NCI-H226 (cell line): ENCODE measurements at regions not wholly inside any gene's neighbourhood (a gene's known extent, or its start where the extent isn't known, plus 50 kb on each side); places are given as distances from the start of the nearest gene placed in this dataset.

Source experiments
- DNase-seq: peaks from one replicate; pipeline ENCODE4 v3.0.0-alpha.2; 2015

DNA sequence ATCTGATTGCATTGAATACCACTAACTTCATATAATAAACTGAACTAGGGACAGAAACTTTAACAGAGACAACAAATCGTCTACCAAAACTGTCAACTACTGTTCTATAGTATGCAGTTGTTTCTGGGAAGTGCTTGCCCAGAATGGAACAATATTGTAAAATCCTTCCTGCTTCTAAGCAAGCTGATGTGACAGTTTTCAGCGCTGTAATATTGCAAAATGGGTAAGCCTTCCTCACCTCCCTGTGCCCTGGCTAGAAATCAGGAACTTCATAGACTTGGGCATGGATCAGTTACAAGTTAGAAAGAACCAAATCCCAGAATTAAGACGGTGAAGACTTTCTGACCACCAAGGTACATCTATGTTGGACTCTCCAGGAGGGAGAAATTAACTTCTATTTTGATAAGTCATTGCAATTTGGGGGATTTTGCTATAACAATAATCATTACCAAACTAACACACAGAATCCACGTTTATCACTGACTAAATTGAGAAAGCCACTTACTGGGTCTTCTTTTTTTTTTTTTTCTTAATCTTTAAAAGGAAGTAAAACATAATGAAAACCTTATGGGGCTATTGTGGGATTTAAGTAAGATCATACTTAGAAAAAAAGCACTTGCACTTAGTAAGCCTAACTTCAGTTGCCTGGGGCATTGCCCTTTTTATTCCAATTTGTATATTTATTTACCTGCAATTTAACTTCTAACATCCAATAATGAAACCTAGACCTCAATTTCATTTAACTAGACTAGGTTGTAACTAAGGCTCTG, 261.5 kb downstream of the TRIB2 start:
- DNase-seq: no peak

DNA sequence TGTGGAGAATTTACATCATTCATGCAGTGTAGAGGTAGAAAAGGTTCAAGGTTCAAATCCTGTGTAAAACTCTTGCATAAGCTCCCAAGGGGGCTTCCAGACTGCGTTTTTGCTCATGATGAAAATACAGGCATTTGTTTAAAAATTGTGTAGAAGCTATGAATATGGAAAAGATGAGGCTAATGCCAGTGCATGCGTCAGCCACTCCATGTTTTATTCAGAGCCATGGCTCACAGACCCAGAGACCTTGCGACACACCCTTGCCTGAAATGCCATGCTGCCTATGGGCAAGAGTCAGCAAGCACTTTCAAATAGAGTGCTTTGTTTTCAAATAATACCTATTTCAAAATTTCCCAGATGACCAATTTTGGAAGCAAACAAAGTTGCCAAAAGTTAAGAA, 262.3 kb downstream of the TRIB2 start:
- DNase-seq: no peak

DNA sequence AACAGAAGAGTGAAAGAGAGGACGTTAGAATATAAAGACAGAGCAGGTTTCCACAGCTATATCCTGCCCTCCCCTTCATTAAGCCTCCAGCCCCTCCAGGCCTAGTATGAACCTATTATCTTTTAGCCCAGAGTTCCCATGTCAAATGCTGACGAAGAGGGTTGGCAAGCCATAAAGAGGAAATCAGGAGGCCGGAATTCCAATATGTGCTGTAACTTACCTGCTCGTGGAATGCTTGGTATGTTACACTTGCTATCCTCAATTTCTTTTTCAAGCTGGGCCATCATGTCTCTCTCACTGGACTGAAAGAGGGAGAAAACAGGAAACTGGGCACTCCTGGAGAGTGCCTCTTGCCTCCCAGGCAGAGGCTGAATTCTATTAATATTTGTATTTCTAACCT, 264.1 kb downstream of the TRIB2 start:
- DNase-seq: peak; percentile 65

DNA sequence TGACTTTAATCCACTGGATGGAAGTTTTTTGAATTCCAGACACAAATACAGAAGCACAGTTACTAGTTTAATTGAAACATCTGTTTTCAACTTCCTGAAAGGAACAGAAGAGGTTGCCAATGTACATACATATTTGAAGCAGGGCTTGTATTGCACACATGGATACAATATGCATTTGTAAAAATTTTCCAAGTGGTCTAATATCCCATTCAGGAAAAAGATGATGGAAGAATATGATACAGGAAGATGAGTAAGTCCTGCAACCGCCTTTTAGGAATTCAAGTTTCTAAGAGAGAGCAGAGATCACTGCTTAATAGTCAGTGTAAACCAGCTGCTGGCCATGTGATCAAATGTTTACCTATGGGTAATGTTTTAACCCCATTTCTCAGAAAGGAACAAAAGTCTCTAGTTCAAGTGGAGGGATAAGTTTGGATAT, 265.4 kb downstream of the TRIB2 start:
- DNase-seq: no peak

DNA sequence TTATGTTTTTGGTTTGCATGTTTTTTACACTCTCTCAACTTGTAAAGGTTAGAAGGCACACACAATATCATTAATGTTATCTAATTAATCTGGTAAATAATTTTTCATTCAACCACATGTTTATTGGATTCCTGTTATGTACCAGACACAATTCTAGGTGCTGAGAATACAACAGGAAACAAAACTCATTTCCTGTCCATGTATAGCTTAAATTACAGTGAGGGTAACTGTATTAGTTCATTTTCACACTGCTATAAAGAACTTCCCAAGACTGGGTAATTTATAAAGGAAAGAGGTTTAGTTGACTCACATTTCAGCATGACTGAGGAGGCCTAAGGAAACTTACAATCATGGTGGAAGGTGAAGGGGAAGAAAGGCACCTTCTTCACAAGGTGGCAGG, 270.5 kb downstream of the TRIB2 start:
- DNase-seq: no peak

DNA sequence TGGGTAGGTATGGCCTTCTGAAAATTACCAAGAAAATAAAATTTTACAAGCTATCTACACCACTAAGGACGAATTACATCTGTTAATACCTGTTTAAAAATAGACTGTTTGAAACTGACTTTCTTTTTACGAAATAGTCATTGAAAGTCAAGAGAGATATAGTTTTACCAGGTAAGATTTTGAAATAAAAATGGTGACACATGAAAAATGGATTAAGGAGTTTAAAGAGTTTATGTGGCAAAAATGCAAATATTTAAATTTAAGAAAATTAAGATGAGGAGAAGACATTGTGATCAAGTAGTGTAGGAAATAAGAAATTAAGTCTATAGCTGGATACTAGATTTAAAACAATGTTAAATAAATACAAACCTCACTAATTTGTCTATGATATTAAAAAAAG, 271.5 kb downstream of the TRIB2 start:
- no peak for DNase-seq

DNA sequence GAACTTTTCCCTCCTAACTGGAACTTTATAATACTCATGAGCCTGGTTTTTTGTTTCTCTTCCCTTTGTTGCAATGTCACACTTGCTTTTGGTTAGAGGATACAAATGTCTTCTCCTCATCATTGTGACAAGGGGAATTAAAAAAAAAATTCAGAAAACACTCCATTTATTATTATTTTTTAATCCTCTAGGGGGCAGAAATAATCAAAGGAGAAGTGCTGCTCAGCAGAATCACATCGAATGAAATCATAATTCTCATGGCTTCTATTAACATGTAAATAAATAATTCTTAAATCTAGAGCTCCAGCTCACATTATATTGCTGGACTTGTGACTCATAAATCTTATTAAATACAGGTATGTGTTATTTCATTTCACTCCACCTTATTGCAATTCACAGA, 273.8 kb downstream of the TRIB2 start:
- DNase-seq: no peak

DNA sequence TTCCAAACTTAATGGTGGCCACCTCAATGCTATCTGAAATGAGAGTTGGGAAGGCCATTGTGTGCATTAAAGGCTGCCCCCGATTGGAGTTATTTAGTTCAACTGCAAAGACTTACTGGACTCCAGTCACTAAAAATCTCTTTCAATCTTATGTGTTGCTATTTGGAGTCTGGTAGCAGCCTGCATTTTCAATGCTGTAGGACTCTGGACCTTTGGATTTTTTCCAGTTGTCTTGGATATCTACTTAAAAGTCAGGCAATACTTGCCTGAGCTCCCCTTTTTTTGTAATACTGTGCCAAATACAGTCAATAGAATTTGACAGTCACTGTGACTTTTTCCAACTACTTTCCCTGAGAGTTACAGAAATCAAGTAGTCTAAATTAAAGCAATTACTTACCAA, 281.9 kb downstream of the TRIB2 start:
- DNase-seq: no peak

DNA sequence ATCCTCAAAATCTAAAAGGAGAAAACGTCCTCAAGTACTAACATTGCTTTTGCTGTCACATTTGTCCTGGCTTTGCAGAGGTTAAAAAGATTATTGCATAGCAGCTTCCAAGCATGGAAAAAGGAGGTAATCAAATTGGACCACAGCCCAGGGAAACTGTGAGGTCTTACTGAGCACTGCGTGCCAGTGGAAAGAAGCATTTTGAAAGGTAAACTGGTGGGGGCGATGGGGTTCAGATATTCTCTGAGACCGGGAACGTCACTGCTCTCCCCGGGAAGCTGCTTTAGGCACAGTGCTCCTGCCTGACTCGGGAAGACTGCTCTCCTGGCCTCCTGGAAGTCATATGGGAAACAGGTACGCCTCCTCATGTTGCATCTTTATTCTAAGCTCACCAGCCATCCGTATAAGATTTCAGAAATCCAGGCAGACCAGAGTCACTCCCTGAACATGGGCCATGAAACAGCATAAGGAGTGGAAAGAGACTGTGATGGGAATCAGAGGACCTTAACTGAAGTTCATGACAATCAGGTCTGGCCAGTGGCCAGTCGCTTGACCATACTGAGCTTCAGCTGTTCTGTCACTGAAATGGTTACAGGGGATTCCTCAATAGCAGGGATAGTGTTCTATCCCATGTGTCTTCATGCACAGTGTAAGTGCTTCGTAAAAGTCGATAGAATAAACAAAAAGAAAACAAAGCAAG, 284.1 kb downstream of the TRIB2 start:
- no peak for DNase-seq

DNA sequence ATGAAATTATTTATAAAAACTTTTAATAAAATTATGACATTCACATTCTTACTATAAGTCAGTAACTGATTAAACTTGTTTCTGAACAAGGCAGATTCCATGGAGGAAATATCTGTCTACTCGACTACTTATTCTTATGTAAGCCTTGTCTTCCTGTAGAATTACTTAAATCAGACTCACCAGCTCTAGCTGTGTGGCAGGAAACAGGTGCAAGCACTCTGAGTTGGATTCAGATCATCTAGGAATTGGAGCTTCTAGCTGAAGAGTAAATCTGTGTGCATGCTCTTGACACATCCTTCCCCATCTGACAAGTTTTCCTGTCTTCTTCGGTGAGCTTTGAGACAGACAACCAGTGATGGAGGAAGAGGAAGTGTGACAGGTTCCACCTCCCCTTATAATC, 284.7 kb downstream of the TRIB2 start:
- no peak for DNase-seq

DNA sequence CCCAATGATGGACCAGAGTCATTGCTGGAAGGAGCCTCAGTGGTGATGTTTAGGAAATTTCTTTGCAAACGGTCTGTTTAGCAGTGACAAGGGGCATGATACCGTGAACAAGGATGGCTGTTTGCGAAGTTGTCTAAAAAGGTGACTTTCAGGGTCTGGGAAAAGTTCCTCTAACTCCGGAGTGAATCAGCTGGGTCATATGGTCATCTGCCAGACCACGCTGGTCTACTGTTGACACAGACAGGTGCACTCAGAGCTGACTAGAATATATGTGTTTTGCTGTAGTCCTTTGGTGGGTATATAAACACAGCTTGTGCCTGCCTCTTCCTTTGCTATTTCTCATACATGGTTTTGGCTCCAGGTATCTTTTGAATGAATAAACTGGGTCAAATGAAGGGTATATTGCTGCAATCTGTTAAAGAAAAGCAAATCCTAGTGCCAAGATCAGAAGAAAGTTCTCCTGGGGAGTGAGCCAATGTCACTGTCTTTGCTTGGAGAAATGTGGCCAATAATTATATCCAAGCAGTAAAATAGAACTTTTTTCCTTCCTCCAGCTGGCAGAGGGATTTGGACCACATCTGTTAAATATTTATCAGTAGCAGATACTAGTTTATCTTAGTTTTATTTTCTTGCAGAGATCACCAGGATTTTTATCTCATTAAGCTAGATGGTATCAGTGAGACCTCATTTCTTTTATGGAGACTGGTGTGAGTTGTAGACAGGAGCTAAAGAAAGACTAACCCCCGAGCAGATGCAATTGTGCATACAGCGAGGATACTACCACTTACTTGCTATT, 286.0 kb downstream of the TRIB2 start:
- DNase-seq: no peak

DNA sequence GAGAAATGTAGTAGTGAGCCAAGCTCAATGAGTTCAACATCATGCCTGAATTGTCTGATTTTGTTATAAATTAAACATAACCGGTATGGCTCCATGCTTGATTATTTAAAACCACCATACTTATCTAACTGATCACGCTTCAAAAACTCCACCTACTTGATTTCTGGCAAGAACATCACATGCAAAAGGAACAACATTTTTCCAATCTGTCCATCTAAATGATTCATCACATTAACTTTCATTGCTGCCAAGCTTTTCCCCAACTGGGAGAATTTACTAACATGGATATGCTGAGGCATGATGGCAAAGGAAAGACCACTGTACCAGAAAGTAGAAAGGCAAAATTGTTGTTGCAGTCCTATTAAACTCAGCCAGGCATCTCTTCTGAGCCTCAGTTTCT, 286.8 kb downstream of the TRIB2 start:
- DNase-seq: no peak

DNA sequence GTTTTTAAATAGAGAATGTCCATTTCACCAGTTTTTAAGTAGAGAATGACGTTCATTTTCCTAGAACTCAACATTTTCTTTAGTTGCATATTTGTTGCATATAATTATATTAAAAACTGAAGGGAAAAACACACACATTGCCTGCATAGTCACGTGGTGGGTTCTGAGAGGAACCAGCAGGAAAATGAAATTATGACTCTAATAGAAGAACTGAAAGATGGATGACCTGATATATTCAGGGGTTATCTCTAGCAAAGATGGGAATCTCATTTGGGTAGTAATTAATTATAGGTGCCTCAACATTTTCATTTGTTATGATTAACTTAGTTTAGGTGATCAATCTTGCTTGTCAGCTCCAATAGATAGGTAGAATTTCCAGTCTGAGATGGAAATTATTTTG, 288.3 kb downstream of the TRIB2 start:
- DNase-seq: no peak

DNA sequence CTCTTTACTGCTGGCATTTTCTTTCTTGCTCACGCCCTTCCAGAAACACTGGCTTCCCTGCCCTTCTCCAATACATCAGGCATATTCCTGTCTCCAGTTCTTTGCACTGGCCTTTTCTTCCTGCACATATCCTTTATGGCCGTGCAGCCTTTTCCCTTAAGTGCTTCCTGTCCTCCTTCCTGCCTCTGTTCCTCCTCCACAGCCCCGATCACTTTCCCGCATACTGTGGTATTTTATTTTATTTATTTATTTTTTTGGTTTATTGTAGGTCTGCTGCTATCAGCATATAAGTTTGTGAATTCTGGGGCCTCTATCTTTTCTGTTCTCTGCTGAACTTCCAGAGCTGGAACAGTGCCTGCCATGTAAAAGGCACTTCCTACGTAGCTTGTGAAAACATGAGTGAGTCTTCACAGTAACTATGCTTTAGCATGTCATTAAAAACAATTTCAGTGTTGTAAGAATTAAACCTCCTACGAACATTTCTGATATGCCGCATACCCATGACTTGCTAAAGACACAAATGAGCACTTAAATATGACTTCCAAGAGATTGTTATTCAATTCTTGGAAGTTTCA, 289.1 kb downstream of the TRIB2 start:
- DNase-seq: no peak

DNA sequence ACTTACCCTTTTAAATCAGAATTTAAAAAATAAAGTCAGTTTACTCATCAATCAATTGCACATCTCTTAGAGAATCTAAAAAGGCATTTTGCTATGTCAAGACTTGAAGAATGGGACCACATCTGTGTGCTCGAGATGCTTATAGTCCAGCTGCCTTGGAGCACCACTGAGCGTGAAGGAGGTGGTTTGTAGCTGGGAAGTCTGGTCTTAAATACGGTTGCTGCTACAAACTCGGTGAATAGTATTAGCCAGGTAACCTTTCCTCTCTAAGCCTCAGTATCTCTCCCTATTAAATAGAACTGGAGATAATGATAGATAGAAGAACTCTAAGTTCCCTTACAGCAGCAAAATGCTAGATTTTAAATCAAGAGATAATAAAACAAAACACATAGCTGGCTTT, 289.7 kb downstream of the TRIB2 start:
- no peak for DNase-seq

DNA sequence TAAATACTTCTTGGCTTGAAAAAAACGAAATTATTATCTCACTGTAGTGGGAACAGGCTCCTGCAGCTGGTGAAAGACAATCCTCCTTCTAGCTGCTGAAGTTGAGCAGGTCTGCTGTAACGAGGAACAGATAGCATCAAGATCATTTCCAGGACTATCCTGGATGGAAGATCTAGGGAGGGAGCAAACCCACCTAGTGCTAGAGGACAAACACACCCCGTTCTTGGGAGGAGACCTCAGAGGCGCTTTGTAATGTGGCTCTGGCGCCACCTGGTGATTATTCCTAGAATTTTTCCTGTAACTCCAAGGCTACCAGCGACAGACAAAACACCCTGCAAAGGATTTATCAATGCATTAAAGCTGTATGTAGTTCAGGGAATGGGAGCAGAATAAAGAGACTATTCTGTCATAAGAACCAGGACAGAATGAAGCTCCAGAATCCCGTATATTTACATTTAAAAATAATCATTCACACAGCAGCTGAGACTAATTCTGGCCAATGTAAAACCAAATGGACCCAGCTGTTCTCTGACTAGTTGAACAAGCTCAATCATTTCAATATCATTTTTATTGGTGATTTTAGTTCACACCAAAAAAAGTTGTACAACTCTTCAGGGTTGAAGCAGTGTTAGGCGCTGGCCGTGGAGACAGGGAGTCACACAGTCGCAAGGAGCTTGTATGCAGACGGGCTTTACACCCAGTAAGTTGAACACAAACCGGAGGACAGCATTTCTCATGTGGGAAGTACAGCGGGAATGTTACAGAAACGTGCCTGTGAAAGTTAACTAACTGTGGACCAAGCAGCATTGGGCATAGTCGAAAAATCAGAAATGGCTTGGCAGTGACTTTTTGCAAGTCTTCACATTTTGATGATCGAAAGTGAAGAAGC, 290.3 kb downstream of the TRIB2 start:
- DNase-seq: peak; percentile 13

DNA sequence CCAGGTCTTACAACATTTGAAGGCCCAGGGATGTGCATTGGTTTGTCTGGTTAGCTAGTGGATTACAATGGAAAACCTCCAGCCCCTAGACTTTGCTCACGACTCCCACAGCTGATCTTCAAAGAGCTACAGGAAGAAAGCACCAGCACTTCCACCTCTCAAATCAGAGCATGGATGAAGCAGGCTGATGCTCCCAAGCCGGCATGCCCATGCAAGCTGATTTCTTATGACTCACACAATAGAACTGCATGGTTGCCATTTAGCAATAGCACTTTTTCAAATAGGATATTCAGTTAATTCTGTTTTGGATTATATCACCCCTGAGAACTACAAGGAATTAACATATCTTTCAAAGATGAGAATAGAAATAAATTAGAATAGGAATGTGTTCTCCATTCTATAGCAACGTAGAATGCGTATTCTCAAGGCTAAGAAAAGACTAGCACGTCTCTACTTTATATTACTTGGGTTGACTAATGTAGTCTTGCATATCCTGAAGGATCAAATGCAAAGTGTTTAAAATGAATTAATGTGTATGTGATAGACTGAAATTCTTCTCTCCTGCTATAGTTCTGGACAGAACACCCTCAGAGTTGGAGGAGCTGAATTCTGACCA, 292.4 kb downstream of the TRIB2 start:
- DNase-seq: peak; percentile 29

DNA sequence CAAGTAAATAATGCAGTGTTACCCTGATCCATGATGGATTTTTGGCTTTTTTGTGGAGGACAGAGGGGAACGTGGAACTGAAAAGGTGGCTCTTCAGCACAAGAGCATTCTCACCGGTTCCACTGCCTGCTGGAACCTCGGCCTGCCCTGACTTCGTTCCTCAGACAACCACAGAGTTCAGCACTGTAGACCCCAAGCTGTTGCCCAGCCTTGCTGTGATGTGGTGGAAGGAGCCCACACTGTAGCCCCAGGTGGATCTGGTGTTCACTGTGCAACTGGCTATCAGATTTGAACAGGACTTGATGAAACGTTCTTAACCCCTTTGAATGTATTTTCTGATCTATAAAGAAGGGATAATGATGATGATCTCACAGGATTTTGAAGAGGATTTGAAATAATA, 293.5 kb downstream of the TRIB2 start:
- no peak for DNase-seq

DNA sequence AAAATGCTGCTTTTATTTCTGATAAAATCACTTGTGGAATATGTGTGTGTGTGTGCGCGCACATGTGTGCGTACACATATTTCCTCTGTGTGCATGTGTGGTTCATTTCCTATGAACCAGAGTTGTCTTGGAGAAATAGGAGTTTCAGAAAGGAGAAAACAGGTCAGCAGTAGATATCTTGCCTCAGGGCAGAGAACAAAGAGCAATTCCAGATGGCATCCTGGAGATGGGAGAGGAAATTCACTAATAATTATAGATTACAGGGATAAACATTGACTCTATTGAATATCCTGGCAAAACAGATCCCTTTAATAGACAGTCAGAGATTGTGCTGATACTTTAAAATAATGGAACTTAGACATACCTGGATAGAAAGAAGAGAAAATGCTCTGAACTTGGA, 298.0 kb downstream of the TRIB2 start:
- DNase-seq: no peak

DNA sequence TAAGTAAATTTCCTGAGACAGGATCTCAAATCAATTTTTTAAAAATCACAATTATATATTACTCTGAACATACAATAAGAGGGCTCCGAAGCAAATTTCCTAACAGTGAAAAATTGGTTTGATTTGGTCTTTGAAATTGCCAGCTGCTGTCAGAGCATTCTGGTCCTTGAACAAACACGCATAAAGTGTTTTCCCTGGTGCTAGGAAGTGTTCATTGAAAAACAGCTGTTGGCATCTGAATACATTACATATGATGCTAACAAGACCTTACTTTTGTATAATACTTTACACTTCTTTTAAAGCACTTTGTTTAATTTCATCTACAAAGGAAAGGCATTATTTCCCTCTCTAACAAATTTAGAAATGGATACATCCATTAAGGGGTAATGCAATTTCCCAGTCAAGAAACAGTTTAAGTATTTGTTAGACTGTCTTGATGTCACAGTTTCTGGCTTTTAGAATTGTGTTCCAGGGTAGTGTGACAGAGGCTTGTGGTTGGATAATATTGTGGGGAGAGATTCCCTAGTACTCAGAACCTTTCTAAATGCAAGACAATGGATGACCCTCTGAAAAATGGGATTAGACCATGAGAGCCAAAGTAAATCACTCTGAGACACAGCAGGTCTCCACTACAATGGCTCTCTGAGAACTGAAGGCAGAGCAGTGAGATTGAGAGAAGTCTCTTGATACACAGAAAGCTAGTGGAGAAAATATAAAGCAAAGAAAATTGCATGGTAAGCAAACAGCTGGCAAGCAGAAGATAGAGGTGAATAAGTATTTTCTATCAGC, 299.0 kb downstream of the TRIB2 start:
- no peak for DNase-seq

DNA sequence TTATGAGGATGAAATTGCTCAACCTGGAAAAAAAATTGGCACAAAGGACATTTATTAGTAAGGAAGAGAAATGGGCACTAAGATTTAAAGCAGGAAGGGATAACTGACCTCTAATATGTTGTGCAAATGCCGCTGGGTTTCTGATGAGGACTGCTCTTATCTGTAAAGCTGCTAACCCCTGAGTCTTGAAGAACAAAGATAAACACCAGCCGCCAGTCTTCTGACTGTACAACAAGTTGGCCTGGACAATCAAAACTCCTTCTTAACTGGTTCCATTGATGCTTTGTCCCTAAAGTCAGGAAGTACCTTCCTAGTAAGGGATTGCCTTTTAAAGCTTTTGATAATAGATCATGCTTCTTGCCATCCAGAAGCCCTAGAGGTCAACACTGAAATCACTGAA, 301.8 kb downstream of the TRIB2 start:
- DNase-seq: no peak
